NAMALWA (cell line): ENCODE measurements at regions not wholly inside any gene's neighbourhood (a gene's known extent, or its start where the extent isn't known, plus 50 kb on each side); places are given as distances from the start of the nearest gene placed in this dataset.
"Not testable (repeated sequence)": the region's sequence is repeated elsewhere in the genome, so short reads cannot be mapped to it uniquely, and the experiment has no call there.

Experiments used
- DNase-seq: peaks from one replicate; pipeline ENCODE4 v3.0.0-alpha.2; 2015; ENCODE audit warnings: low spot score

DNA sequence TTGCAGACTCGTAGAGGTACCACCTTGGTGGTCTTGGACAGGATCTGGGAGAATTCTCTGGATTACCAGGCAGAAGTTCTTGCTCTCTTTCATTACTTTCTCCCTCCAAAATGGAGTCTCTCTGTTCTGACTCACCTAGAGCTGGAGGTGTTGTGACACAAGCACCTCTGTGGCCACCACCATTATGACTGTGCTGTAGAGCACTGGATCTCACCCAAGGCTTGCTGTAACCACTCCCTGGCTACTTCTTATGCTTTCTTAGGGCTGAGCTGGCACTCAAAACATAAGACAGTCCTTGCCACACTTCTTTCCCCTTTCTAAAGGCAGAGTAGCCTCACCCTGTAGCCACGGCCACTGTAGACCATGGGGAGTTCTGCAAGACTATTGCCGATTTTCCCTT lies 296.6 kb upstream of the DIPK2B start:
- DNase-seq: no peak

DNA sequence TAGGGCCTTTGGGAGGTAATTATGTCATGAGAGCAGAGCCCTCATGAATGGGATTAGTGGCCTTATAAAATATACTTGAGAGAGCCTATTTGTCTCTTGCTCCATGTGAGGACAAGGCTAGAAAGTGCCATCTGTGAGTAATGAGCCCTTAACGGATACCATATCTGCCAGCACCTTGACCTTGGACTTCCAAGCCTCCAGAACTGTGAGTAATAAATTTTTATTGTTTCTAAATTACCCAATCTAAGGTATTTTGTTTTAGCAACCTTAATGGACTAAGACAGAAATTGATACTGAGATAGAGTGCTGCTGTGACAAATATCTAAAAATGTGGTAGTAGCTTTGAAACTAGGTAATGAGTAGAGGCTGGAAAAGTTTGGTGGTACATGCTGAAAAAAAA lies 285.0 kb upstream of the DIPK2B start:
- DNase-seq: no peak

DNA sequence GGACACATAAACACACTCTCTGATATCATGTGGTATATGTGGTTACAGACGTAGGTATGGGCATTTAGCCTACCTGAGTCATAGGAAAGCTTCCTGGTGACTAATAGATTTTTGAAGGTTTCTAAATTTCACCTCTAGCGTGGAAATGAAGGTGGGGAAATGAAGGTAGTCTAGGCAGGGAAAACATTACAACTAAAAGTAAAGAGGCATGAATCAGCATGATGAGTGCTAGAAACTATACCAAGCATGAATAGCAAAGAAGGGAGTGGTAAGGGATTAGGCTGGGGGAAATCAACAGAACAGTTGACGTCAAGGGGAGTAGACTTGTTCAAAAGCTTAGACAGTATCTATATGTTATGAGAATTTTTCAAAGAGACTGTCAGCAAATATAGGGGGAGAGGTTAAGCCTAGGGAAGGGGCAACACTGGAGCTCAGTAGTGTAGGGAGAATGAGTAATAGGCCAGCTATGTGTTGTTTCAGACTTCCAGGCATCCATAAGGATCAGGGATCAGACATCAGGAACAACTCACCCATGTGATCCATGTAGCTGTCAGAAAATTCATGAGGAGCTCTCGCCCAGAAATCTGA lies 279.3 kb upstream of the DIPK2B start:
- no peak for DNase-seq

DNA sequence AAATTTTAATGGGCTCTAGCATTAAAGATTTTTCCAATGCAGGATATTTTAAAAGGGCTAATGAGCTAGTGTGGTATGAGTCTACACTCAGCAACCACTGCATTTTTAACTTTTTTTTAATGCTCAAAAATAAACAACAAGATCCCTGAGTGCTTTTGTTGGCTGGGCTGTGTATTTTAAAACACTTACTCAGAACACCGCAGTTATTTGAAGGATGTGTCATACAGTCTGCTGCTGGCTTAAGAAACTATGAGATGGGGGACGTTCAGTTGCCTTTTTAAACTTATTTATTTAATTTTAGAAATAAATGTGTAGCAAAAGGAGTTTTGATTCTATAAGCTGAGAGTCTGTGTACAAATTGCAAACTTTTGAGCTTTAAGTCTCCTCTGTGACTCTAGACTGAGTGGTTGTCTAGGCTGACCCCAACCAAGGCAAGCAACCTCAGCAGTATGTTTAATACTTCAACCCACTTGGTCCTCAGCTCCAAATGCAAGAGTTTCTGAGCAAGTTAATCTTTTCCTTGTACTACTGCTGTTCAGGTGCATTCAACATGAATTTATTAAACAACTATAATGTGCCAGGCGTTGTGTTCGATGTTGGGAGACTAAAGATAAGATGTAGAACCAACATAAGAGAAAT lies 278.6 kb upstream of the DIPK2B start:
- DNase-seq: no peak

DNA sequence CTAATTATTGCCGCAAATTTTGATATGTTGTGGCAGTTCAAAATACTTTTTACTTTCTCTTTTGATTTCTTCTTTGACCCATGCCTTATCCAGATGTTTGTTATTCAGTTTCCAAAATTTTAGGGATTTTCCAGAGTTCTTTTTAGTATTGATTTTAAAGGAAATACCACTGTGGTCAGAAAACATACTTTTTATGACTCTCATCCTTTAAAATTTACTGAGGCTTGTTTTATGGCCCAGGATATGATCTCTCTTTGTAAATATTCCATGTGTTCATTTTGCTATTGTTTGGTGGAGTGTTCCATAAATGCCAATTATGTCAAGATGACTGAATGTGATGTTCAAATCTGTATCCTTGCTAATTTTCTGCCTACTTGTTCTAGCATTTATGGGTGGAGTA lies 272.3 kb upstream of the DIPK2B start:
- no peak for DNase-seq

DNA sequence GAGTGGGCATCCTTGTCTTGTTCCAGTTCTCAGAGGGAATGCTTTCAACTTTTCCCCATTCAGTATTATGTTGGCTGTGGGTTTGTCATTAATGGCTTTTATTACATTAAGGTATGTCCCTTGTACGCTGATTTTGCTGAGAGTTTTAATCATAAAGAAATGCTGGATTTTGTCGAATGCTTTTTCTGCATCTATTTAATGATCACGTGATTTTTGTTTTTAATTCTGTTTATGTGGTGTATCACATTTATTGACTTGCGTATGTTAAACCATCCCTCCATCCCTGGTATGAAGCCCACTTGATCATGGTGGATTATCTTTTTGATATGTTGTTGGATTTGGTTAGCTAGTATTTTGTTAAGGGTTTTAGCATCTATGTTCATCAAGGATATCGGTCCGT lies 266.9 kb upstream of the DIPK2B start:
- DNase-seq: not testable (repeated sequence)

DNA sequence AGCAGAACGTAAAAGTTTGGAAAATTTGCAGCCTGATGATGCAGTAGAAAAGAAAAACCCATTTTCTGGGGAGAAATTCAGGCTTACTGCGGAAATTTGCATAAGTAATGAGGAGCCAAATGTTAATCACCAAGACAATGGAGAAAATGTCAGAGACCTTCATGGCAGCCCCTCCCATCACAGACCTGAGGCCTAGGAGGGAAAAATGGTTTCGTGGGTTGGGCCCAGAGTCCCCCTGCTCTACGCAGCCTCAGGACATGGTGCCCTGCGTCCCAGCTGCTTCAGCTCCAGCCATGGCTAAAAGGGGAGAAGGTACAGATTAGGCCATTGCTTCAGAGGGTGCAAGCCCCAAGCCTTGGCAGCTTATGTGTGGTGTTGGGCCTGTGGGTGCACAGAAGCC lies 255.1 kb upstream of the DIPK2B start:
- DNase-seq: not testable (repeated sequence)

DNA sequence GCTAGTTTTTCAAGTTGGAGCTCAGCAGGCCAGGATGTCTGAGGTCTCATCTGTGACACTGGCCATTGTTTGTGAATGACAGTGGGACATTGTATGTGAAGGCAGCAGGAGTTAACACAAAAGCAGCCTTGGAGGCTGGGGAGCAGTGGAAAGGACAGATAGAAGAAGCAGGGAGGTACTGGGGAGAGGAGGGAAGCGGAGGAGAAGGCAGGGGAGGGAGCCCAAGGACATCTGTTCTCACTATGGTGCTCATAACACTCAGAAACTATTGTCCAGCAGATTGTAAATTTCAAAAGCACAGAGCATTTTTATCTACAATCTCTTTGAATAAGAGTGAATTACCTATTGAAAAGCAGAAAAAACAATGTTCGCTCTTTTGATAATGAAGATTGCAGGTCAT lies 253.6 kb upstream of the DIPK2B start:
- DNase-seq: no peak

DNA sequence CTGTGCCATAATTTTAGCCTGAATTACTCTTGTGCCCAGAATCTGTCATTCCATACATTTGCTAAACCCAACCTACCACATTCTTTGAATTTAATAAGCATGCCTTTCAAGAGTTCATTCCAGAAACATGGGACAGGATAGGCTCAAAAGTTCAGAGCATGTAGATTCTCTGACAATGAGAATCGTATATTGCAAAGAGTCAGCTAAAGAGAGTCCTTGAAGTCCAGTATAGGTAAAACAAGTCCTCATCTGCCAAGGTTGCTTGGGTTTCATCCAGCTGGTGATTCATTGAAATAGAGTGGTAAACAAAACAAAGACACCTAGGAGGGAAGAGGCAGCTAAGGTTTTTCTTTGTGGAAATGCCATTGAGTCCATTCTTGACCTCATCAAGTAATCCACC lies 249.3 kb upstream of the DIPK2B start:
- DNase-seq: no peak

DNA sequence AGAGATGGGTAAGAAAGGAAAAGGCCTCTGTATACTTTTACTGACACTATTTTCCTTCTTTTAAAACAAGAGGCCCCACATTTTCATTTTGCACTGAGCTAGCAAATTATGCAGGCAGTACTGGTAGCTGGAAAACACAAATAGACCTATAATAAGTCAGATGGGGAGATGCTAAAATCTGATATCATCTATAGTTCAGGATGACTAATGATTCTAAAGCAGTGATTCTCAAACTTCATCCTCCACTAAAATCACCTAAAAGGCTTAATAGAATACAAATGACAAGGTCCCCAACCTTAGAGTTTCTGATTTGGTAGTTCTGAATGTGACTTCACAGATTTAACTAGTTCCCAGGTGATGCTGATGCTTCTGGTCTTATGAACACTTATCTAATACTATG lies 247.3 kb upstream of the DIPK2B start:
- no peak for DNase-seq

DNA sequence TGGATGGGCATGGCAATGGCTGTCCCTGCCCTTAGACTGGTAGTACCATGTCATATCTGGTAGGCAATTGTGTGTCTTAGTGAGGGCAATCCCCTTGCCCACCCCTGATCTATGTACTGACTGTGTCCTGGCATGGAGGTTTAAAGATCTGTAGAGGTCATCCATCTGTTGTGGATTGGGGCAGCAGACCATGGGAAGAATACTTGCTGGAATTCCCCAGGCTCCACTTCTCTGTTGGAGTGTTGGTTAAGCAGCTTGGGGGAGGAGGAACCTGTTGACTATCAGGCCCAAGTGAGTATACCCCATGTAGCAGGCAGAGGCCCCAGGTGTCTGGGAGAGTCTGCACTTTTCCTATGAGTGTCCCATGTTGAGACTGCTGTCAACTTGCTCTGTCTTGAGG lies 246.7 kb upstream of the DIPK2B start:
- no peak for DNase-seq

DNA sequence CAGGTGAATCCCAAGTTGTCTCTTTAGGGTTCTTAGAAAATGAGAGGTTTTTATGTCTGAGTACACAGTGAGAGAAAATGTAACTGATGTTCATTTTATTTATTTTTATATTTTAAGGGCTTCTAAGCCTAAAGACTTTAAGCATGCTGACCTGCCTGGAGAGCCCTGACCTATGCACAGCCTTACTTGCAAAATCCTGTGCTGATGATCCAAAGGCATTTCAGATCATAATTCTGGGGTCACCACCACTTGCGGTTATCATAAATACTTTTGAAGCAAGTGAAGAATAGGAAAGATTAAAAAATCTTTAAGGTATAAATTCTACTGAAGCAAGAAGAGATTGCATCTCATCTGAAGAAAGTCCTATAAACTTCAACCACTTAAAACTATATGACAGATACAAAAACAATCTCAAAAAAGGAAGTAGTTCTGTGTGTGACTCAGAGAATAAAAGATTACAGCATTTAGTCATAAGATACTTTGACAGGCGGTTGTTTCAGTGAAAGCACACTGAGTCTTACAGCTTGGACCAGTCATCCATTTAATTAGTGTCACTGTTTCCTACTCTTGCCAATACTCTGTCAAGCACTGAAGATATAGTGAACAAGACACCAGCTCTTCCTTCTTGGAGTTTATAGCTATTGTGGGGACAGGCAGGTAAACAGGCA lies 245.2 kb upstream of the DIPK2B start:
- DNase-seq: no peak

DNA sequence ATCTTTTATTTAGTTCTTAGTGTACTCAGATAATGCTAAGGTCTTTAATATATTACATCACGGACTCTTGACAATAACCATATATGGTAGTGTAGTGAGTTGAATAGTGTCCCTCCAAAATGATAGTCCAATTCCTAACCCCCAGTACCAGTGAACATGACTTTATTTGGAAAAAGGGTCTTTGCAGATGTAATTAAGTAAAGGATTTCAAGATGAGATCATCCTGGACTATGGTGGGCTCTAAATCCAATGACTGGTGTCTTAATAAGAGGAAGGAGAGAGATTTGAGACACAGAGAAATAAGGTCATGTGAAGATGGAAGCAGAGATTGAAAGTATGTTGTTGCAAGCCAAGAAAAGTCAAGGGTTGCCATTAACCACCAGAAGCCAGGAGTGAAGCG lies 236.5 kb upstream of the DIPK2B start:
- no peak for DNase-seq

DNA sequence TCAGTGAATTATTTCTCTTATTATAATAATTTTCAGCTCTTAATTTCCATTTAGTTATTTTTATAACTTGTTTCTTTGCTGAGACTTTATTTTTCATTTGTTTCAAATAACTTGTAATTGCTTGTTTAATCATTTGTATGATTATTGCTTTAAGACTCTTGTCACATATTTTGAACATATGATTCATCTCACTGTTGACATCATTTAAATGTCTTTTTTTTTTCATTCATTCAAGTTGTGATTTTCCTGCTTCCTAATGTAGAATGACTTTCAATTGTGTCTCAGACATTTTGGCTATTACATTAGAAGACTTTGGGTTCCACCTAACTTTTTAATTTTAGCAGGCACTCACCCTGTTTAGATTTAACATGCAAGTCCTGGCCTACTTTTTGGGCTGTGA lies 234.8 kb upstream of the DIPK2B start:
- no peak for DNase-seq

DNA sequence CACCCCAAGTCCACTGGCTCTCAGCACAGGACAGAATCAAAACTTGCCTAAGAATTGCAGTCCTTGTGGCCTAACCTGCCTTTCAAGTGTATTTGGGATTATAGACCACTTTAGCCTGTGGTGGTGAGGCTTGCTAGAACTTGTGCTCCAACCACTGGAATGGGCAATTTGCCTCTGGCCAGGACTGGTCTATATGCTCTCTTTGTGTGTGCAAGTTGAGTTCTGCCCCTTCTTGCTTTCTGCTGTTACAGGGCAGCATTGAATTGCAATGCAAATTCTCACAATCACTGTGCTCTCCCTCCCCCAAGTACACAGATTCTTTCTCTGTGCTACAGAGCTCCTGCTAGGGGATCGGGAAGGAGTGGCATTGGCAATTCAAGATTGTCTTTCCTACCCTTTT lies 233.6 kb upstream of the DIPK2B start:
- no peak for DNase-seq

DNA sequence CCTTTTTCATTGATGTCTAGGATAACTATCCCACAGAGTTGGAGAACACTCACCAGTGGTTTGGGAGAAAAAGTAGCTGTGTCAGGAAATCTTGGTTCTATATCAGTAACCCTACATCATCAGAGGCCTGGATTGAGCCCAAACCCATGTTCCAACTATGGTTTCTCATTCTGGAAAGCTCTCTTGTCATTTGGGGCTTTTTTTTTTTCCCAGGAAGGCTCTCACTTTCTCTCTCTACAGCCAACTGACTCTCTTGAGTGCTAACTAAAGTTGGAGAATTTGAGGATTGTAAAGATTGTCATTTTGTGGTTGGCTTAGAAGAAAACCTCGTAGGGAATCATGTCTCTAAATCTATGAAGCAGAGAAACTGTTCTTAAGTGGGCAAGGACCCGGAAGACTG lies 228.2 kb upstream of the DIPK2B start:
- DNase-seq: no peak

DNA sequence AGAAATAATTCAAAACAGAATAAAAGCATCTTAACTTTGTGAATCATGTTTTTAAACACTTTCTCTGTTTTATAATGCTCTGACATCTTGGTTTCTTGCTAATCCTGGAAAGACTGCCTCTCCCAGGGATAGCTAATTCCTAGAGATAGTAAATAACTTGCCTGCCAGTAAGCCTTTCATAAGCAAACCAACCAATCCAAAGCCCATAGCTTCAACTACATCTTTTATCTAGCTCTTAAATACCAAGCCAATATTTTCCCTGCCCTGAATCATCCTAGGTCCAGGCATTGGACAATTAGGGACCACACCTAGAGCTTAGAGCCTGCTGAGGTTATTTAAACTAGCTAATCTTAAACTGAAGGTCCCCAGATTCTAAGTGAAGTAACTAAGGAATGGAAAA lies 223.7 kb upstream of the DIPK2B start:
- DNase-seq: no peak

DNA sequence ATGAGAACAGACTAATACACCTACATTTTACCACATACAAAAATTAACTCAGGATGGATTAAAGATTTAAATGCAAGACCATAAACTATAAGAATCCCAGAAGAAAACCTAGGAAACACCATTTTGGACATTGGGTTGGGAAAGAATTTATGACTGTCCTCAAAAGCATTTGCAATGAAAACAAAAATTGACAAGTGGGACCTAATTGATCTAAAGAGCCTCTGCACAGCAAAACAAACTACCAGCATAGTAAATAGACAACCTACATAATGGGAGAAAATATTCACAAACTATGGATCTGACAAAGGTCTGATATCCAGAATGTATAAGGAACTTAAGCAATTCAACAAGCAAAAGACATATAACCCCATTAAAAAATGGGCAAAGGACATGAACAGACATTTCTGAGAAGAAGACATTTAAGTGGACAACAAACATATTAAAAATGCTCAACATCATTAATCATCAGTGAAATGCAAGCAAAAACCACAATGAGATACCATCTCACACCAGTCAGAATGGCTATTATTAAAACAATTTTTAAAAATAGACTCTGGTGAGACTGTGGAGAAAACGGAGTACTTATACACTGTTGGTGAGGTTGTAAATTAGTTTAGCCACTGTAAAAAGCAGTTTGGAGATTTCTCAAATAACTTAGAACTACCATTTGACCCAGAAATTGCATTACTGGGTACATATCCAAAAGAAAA lies 221.7 kb upstream of the DIPK2B start:
- no peak for DNase-seq

DNA sequence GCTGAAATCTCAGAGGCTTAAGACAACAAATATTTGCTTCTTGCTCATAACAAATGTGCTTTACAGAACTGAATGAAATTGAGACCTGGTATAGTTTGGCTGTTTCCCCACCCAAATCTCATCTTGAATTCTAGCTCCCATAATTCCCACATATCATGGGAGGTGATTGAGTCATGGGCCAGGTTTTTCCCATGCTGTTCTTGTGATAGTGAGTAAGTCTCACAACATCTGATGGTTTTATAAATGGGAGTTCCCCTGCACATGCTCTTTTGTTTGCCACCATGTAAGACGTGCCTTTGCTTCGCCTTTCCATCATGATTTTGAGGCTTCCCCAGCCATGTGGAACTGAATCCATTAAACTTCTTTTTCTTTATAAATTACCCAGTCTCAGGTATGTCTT lies 221.1 kb upstream of the DIPK2B start:
- no peak for DNase-seq

DNA sequence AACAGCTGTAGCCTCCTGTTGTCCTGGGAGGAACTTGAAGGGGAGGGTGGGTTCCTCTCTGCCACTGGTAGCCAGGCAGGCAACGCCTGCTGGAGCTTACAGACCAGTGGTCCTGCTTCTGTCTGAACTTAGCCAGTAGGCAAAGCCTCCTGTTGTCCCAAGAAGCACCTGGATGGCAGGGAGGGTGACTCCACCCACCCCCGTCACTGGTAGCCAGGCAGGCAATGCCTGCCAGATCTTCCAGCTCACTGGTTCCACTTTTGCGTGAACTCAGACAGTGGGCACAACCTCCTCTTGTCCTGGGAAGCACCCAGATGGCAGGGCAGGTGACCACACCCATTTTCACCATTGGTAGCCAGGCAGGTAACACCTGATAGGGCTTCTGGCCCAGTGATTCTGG lies 203.5 kb upstream of the DIPK2B start:
- DNase-seq: no peak

DNA sequence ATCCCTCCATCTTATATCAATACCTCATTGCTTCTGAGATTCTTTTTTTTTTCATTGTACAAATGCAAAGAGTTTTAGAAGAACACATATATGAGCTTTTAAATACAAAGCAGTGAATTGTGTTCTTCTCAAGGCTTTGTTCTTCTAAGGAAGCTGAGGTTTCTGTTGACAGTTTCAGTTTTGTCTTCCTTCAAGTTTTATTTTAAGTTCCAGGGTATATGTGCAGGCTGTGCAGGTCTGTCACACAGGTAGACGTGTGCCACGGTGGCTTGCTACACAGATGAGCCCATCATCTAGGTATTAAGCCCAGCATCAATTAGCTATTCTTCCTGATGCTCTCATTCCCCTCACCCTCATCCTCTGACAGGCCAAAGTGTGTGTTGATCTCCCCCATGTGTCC lies 201.2 kb upstream of the DIPK2B start:
- no peak for DNase-seq

DNA sequence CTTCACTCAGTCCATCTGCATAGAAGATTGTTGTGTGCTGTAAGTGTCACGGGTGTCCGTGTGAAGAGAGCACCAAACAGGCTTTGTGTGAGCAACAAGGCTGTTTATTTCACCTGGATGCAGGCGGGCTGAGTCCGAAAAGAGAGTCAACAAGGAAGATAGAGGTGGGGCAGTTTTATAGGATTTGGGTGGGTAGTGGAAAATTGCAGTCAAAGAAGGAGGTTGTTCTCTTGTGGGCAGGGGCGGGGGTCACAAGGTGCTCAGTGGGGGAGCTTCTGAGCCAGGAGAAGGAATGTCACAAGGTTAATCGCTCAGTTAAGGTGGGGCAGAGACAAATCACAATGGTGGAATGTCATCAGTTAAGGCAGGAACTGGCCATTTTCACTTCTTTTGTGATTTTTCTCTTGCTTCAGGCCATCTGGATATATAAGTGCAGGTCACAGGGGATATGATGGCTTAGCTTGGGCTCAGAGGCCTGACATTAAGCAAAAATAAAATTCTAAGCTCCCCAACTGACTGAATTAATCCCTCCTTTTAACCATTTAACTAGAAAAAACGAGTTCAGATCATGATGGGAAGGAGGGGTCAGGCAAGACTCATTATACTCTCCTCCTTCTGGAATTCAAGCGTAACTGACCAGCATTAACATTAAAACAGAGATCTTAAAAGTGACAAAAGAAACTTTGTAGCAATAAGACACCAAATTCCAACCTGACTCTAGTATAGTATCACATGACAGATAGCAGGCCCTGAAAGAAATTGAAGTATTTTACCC lies 200.5 kb upstream of the DIPK2B start:
- not testable (repeated sequence) for DNase-seq
